ENCODE measurements at regions not wholly inside any gene's neighbourhood (a gene's known extent, or its start where the extent isn't known, plus 50 kb on each side); places are given as distances from the start of the nearest gene placed in this dataset.

DNA sequence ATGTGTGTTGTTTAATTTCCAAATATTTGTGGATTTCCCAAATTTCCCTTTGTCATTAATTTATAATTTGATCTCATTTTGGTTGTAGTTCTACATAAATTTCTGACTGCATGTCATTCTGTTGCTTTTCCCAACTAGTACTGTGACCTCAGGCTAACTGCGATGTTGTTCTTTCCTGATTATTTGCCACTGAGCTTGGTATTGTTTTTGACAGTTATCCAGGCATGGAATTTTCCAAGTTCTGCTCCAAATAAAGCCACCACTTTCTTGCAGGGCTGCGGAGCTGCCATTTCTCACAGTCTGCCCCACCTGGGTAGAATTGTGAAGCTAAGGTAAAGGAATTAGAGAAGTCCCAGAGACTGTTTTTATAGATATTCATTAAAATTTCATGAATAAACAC lies 328.8 kb downstream of the ZNF674 start:
- H3K14ac ChIP-seq (ENCODE audit: insufficient read depth, low read length): no peak overlapping the region
- TF ChIP-seq CTCF (conservative IDR thresholded peaks at IDR 0.05): no peak
- H2AFZ ChIP-seq (ENCODE audit: low read length): no peak overlapping the region
- DNase-seq: no peak
- no peak overlapping the region for H2BK20ac ChIP-seq (ENCODE audit: low read depth, low read length, poor library complexity, severe bottlenecking)
- H3K4ac ChIP-seq (ENCODE audit: low read depth, low read length): no peak overlapping the region
- no peak overlapping the region for H2BK120ac ChIP-seq (ENCODE audit: low read depth, low read length, poor library complexity, severe bottlenecking)
- H3K36me3 Mint-ChIP-seq (ENCODE audit: insufficient read depth in 1 of 3, low read depth in 3 of 3): peaks cover 0 to 2% (median 0%) of the 10 kb centered on the region in 3 experiments; a peak in 3 of 7 replicates
- no peak overlapping the region for H4K8ac ChIP-seq (replicated peaks; ENCODE audit: insufficient read length, low read depth, low read length)
- H4K20me1 ChIP-seq (ENCODE audit: control insufficient read depth, insufficient read depth, insufficient read length): no peaks in the 10 kb centered on the region
- H3K79me2 ChIP-seq (ENCODE audit: insufficient read depth, low read length): no peaks in the 10 kb centered on the region
- H3K9me3 ChIP-seq (ENCODE audit: control insufficient read depth, low read depth, low read length): no peaks in the 10 kb centered on the region
- H3K4me1 Mint-ChIP-seq: peaks cover 4 to 5% of the 10 kb centered on the region in 2 experiments
- H3K27ac Mint-ChIP-seq: no peak overlapping the region
- no peaks in the 10 kb centered on the region for H3K79me1 ChIP-seq (ENCODE audit: insufficient read depth, low read depth, low read length, poor library complexity, severe bottlenecking)
- H3K18ac ChIP-seq (ENCODE audit: insufficient read length, low read depth, low read length): no peak overlapping the region
- H3K4me3 Mint-ChIP-seq: no peak overlapping the region
- H4K91ac ChIP-seq (ENCODE audit: insufficient read length, low read depth, low read length): no peak overlapping the region
- H3K56ac ChIP-seq (ENCODE audit: insufficient read length, low read depth, low read length): no peak overlapping the region
- H2BK5ac ChIP-seq (ENCODE audit: insufficient read length, low read length): no peak overlapping the region
- H3K4me2 ChIP-seq (ENCODE audit: insufficient read depth, insufficient read length, low read length): no peak overlapping the region
- no peaks in the 10 kb centered on the region for H3K23me2 ChIP-seq (ENCODE audit: insufficient read length, low read depth, low read length, poor library complexity, severe bottlenecking)
- H3K9me3 Mint-ChIP-seq: peaks cover 40 to 54% of the 10 kb centered on the region in 2 experiments
- H2BK12ac ChIP-seq (ENCODE audit: insufficient read length, low read depth, low read length): no peak overlapping the region
- no peaks in the 10 kb centered on the region for H3K27me3 ChIP-seq (ENCODE audit: insufficient read depth, low read length)
- no CpG with 5 or more reads among the region's 2 CpGs for WGBS (ENCODE audit: extremely low coverage, insufficient read length, low lambda C conversion rate)
- H3K4me1 ChIP-seq (ENCODE audit: insufficient read depth, low read length): no peaks in the 10 kb centered on the region
- H2AK5ac ChIP-seq (ENCODE audit: insufficient read length, low read length): no peak overlapping the region
- H3K9ac ChIP-seq (ENCODE audit: extremely low read depth, insufficient read length, low read length): no peak overlapping the region
- H2BK15ac ChIP-seq (ENCODE audit: low read depth, low read length): no peak overlapping the region
- H3K27me3 Mint-ChIP-seq (ENCODE audit: low read depth): no peaks in the 10 kb centered on the region; the same call in 1 of the 2 replicates
- H3T11ph ChIP-seq (ENCODE audit: low read length): no peak overlapping the region
- H3K23ac ChIP-seq (ENCODE audit: insufficient read length, low read depth, low read length): no peak overlapping the region
- no peak overlapping the region for H4K5ac ChIP-seq (ENCODE audit: insufficient read length, low read depth, low read length)
- H3K27ac ChIP-seq (ENCODE audit: insufficient read length, low read depth, low read length): no peak overlapping the region
